GM19467 (cell line): ENCODE measurements at regions not wholly inside any gene's neighbourhood (a gene's known extent, or its start where the extent isn't known, plus 50 kb on each side); places are given as distances from the start of the nearest gene placed in this dataset.
A peak's percentile ranks its signal among the peaks of the same experiment; 100 is the strongest.
"Not testable (repeated sequence)": the region's sequence is repeated elsewhere in the genome, so short reads cannot be mapped to it uniquely, and the experiment has no call there.

Source experiments
- ATAC-seq: cut with Tn5 transposase; IDR thresholded peaks from one replicate; pipeline ENCODE4 v1.9.1; 2021; ENCODE audit warnings: mild to moderate bottlenecking, moderate library complexity; ENCODE audit not compliant: unreplicated experiment

DNA sequence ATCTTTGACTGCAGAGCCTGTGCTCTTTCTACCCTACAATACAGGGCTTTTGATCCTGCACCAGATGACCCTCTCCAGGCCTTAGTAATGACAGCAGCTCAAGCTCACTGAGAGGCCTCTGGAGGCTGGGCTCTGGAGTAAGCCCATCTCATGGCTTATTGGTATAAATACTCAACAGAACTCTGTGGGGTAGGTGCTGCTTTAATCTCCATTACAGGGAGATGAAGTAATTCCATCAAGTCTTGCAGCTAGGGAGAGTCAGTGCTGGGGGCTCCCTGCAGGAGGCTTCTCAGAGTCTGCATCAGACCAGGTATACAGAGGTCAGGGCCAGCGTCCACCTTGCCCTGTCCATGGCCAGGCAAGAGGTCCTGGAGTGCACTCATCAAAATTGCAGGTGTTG lies 89.2 kb upstream of the SLC6A11 start:
- ATAC-seq, result no peak

GRCh38 chr3:10729439-10729838 lies 86.6 kb upstream of the SLC6A11 start:
- no peak for ATAC-seq

- no peak for ATAC-seq
Measured at GRCh38 chr3:10732292-10732691, 83.7 kb upstream of the SLC6A11 start.

DNA sequence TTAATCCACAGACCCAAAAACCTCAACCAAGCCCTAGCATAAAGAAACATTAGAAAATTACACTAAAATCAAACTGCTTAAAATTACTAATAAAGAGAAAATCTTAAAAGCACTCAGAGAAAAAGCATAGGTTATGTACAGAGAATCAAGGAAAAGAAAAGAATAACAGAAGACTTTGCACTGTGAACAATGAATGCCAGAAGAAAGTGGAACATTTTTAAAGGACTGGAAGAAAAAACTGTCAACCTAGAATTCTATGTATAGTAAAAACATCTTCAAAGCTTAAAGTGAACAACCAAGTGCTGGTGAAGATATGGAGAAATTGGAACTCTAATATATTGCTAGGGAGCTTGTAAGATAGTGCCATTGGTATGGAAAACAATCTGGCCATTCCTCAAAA lies 82.7 kb upstream of the SLC6A11 start:
- no peak for ATAC-seq

DNA sequence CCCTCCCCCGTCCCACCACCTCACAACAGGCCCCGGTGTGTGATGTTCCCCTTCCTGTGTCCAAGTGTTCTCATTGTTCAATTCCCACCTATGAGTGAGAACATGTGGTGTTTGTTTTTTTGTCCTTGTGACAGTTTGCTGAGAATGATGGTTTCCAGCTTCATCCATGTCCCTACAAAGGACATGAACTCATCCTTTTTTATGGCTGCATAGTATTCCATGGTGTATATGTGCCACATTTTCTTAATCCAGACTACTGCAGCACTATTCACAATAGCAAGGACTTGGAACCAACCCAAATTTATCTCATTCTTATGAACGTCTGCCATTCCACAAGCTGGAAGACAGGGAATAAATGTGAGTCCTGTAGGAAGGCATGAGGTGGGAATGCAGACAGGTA lies 79.6 kb upstream of the SLC6A11 start:
- ATAC-seq, result not testable (repeated sequence)

DNA sequence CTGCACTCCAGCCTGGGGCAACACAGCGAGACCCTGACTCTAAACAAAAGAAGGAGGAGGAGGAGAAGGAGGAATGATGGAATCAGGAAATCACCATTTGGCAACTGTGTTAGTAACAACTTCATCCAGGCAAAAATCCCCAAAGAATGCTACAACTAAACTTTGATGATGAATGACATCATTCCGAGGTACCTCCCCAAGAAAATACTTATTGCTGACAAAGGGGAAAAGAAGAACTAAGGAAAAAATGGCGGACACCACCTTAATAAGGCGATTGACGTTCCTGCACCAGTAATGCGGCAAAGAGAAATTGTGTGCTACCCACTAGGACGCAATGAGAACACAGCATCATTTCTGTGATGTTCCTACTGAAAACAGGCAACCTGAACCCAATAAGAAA lies 78.2 kb upstream of the SLC6A11 start:
- no peak for ATAC-seq

GRCh38 chr3:10738688-10739372 lies 77.2 kb upstream of the SLC6A11 start:
- ATAC-seq, result peak; percentile 56

GRCh38 chr3:10740954-10741353 lies 75.1 kb upstream of the SLC6A11 start:
- no peak for ATAC-seq

GRCh38 chr3:10741891-10742671 lies 73.9 kb upstream of the SLC6A11 start:
- ATAC-seq, result no peak

DNA sequence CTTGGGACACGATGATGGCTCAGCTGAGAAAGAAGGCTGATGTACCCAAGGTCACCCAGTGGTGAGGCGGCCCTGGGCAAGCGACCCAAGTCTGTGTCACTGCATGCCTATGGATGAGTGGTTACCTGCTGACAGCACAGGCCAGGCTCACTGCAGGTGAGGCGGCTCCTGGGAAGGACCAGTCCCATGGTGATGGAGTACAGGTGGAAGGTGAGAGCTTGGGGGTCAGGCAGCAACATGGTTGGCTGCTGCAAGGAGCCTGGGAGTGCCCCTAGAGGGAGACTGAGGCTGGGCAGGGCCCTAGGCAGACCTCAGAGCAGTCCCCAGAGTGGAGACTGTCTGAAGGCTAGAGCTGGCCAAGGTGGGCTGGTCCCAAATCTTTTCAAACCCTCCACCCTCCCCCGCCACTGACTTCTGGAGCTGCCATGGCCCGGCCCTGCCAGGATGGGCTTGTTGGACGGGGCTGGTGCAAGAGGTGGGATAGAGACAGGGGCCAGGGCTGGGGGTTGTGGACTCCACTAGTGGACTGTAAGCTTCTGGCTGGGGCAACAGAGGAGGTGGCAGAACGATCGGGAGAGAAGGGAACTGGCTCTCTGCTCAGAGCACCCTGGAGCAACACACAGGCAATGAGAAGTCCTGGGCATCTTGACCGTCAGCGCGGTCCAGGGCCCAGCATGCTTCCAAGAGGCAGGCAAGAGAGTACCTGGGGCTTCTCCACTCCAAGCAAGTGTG lies 72.5 kb upstream of the SLC6A11 start:
- ATAC-seq, result no peak

- ATAC-seq, result no peak
Measured at GRCh38 chr3:10744098-10744465, 71.9 kb upstream of the SLC6A11 start.

- no peak for ATAC-seq
Measured at GRCh38 chr3:10745392-10745791, 70.6 kb upstream of the SLC6A11 start.

DNA sequence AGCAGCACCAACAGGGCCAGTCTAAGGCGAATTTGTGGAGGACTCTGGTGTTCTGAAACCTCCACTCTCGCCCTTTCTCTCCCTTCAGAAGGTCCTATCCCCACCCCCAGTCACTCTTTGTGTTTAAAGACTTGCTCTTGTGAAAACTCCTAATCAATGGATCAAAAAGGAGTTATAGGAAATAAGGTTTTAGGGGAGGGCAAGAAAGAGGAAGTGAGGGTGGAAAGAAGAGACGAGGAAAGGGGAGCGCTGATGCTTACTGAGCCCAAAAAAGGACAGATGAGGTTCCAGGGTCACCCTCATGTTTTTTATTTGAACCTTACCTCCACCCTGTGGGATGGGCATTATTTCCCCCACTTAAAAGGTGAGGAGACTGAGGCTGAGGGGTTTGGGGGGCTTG lies 70.0 kb upstream of the SLC6A11 start:
- ATAC-seq, result no peak

- no peak for ATAC-seq
Measured at GRCh38 chr3:10746684-10747083, 69.3 kb upstream of the SLC6A11 start.

DNA sequence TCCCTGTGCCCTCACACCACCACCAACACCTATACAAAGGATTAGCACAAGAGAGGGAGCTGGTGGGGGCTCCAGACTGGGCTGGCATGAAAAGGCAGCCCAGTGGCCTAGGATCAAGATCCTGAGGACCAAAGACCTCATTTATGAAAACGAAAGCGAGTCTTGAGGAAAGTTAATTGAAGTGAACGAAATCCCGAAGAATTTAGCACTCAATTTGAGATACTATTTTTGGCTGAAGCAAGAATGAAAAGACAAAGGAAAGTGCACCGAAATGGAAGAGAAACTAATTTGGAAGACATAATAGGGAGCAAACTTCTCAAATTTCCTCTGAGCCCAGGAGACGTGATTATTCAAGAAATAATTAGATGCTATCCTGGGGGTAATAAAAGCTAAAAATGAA lies 68.7 kb upstream of the SLC6A11 start:
- ATAC-seq, result no peak

DNA sequence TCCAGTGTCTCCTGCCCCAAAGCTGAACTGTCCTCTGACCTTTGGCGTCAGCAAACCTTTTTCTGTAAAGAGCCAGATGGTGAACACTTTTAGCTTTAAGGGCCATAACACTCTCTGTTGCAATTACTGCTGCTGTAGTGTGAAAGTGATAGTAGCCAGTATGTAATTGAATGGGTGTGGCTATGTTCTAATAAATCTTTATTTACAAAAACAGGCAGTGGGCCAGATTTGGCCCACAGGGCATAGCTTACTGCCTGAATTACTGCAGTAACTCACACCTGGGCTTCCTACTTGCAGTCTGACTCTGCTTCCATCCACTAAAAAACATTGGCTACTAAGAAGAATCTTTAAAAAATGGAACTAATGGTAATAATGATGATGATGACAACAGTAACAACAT lies 68.0 kb upstream of the SLC6A11 start:
- no peak for ATAC-seq

GRCh38 chr3:10753964-10754363 lies 62.1 kb upstream of the SLC6A11 start:
- no peak for ATAC-seq

DNA sequence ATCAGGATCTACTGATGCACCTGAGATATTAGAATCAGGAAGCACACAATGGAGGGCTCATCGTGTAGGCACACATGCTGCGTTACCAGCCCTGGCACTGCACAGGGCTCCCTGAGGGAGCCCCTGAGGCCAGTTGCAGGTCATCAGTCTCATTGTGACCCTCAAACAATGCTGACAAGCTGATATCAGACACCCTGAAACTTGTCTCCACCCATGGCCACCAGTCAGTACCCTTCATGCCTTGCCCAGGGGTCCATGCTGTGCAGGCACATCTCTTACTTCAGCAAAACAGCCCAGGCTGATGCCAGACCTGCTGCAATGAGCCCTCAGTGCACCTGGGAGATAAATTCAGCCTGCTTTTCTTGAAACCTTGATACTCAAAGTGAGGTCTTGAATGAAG lies 59.5 kb upstream of the SLC6A11 start:
- no peak for ATAC-seq

DNA sequence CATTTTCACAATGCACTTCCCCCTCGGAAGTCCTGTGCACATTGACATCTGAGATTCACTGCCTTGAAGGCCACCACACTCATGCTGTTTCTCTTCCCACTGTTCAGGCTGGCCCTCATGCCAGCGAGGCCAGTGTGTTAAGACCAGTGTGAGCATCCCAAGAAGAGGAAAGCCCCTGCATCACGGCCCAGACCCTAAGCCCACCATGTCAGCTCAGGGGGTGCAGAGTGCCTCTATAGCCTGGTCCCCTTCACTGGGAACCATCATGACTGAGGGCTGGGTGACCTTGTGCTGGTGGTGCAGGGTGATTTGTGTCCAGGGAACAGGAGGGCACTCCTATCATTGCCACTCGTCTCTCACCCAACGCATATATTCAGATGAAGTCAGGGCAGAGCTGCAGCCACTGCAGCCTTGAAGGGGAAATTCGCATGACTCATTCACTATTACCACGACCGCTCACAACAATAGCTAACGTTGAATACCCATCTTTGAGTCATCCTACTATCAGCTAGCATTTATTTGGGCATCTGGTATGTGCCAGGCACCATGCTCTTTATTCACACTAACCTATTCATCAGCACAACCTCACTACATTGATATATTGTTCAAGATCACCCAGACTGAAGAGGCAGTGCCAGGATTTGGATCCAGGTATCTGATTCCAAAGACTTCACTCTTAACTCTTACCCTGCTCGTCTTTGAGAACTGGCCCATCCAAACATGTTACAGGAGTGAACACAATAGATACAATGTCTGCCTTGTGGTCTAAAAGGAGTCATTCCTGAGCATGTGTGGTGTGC lies 58.8 kb upstream of the SLC6A11 start:
- no peak for ATAC-seq

- ATAC-seq, result no peak
Measured at GRCh38 chr3:10757821-10758130, 58.3 kb upstream of the SLC6A11 start.

- ATAC-seq, result no peak
Measured at GRCh38 chr3:10758304-10759037, 57.6 kb upstream of the SLC6A11 start.
